ENCODE measurements at regions not wholly inside any gene's neighbourhood (a gene's known extent, or its start where the extent isn't known, plus 50 kb on each side); places are given as distances from the start of the nearest gene placed in this dataset.

DNA sequence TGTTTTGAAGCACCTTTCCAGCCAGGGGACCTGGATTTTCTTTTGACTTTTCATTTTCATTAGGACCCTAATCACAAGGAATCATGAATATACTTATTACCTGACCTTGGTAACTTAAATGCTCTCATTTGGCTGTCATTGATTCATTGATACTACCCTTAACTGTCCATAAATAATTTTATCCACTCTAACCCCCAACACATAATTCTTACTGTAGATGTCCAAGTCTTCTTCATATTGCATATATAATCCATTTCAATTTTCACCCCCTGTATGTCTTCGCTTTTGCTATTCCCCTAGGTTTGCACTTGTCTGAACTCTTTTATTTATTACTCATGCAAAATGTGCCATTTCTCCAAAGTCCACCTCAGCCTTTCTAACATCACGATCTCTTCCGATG, 602.9 kb downstream of the MMUT start:
- Histone ChIP-seq H3K9me3 (ENCODE audit: control insufficient read depth, low read length) (peaks cover 18% of the 10 kb centered on the region), H3K9ac (ENCODE audit: extremely low read depth, low read length, poor library complexity, severe bottlenecking) (no peak overlapping the region), H3K4me3 (ENCODE audit: low read length) (no peak overlapping the region), H3K4me1 (ENCODE audit: control insufficient read depth, insufficient read depth, low read length) (no peaks in the 10 kb centered on the region), H3K27ac (ENCODE audit: low read depth, low read length) (no peak overlapping the region), H3K27me3 (ENCODE audit: control insufficient read depth, insufficient read depth, low read length, poor library complexity, severe bottlenecking) (no peaks in the 10 kb centered on the region), H3K36me3 (ENCODE audit: control insufficient read depth, insufficient read depth, low read length) (no peaks in the 10 kb centered on the region)
- DNase-seq = no peak
- Mint-ChIP-seq H3K36me3 (ENCODE audit: low read depth) (no peaks in the 10 kb centered on the region), H3K4me1 (no peaks in the 10 kb centered on the region), H3K4me3 (no peak overlapping the region), H3K9me3 (peaks cover 19% of the 10 kb centered on the region), H3K27me3 (ENCODE audit: insufficient read depth) (no peaks in the 10 kb centered on the region), H3K27ac (no peak overlapping the region)
- 95 to 98% methylated on average over 3 of the region's 3 CpGs for WGBS, 2 experiments (ENCODE audit: insufficient coverage in 1 of 2, insufficient read length in 1 of 2)
- TF ChIP-seq, protein P1, sequence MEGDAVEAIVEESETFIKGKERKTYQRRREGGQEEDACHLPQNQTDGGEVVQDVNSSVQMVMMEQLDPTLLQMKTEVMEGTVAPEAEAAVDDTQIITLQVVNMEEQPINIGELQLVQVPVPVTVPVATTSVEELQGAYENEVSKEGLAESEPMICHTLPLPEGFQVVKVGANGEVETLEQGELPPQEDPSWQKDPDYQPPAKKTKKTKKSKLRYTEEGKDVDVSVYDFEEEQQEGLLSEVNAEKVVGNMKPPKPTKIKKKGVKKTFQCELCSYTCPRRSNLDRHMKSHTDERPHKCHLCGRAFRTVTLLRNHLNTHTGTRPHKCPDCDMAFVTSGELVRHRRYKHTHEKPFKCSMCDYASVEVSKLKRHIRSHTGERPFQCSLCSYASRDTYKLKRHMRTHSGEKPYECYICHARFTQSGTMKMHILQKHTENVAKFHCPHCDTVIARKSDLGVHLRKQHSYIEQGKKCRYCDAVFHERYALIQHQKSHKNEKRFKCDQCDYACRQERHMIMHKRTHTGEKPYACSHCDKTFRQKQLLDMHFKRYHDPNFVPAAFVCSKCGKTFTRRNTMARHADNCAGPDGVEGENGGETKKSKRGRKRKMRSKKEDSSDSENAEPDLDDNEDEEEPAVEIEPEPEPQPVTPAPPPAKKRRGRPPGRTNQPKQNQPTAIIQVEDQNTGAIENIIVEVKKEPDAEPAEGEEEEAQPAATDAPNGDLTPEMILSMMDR (conservative IDR thresholded peaks at IDR 0.05) = no peak

DNA sequence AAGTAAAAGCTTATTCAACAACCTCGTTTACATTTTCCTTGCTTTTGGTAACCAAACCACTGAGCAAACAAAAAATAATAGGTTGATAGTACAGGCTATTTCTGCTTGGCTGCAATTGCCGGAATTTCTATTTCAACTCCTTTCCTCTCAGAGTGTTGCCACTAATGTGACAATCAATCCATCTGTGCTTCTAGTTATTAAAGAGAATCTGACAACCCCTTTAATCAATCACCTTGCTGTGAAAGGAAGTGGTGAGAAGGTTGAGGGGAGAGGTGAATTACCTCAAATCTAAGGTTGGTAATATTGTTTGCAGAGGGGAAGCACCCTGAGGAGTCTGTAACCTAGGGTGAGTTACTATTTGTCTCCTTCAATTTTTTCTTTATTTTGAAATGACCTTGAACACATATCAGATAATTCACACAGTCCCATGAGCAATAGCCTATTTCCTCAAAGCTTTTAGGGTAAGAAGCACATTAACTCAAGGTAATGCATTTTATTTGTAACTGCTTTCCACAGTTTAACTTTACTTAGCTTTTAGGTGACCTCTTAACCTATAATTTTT, 603.4 kb downstream of the MMUT start:
- DNase-seq = no peak
- H3K27me3 Mint-ChIP-seq (ENCODE audit: insufficient read depth) = no peaks in the 10 kb centered on the region
- no peak overlapping the region for H3K4me3 Mint-ChIP-seq
- WGBS, 2 experiments (ENCODE audit: insufficient coverage in 1 of 2, insufficient read length in 1 of 2) = 93 to 100% methylated on average over 2 of the region's 2 CpGs
- H3K36me3 ChIP-seq (ENCODE audit: control insufficient read depth, insufficient read depth, low read length) = no peaks in the 10 kb centered on the region
- peaks cover 15% of the 10 kb centered on the region for H3K9me3 Mint-ChIP-seq
- H3K27me3 ChIP-seq (ENCODE audit: control insufficient read depth, insufficient read depth, low read length, poor library complexity, severe bottlenecking) = no peaks in the 10 kb centered on the region
- H3K4me1 Mint-ChIP-seq = no peaks in the 10 kb centered on the region
- no peak overlapping the region for H3K27ac Mint-ChIP-seq
- H3K9ac ChIP-seq (ENCODE audit: extremely low read depth, low read length, poor library complexity, severe bottlenecking) = no peak overlapping the region
- no peak overlapping the region for H3K4me3 ChIP-seq (ENCODE audit: low read length)
- no peaks in the 10 kb centered on the region for H3K36me3 Mint-ChIP-seq (ENCODE audit: low read depth)
- no peak overlapping the region for H3K27ac ChIP-seq (ENCODE audit: low read depth, low read length)
- H3K9me3 ChIP-seq (ENCODE audit: control insufficient read depth, low read length) = peaks cover 14% of the 10 kb centered on the region
- H3K4me1 ChIP-seq (ENCODE audit: control insufficient read depth, insufficient read depth, low read length) = no peaks in the 10 kb centered on the region
- TF ChIP-seq, protein P1 (conservative IDR thresholded peaks at IDR 0.05) = no peak

DNA sequence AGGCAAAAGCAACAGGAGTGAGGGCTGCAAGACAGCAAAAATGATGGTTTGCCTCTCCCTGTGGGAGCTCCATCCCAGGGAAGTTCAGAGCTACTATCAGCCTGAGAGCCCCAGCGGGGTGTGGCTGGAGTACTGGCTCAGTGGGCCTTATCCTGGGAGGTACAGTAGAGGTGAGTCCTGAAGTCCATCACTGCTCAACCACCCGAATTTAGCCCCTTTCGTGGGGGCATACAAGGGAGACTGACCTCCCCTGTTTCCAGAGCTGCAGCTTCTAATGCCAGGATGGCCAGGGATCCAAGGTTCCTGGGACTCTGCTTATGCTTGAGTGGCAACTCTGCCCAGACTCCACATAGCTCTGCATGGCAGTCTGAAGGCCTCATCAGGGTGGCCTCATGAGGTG, 617.8 kb downstream of the MMUT start:
- Mint-ChIP-seq H3K9me3 (peaks cover 33% of the 10 kb centered on the region), H3K27ac (no peak overlapping the region), H3K4me1 (no peaks in the 10 kb centered on the region), H3K36me3 (ENCODE audit: low read depth) (no peaks in the 10 kb centered on the region), H3K27me3 (ENCODE audit: insufficient read depth) (no peaks in the 10 kb centered on the region), H3K4me3 (no peak overlapping the region)
- TF ChIP-seq, protein P1 (conservative IDR thresholded peaks at IDR 0.05) = no peak
- DNase-seq = no peak
- no peaks in the 10 kb centered on the region for H3K27me3 ChIP-seq (ENCODE audit: control insufficient read depth, insufficient read depth, low read length, poor library complexity, severe bottlenecking)
- no peak overlapping the region for H3K27ac ChIP-seq (ENCODE audit: low read depth, low read length)
- H3K9me3 ChIP-seq (ENCODE audit: control insufficient read depth, low read length) = peaks cover 14% of the 10 kb centered on the region
- H3K36me3 ChIP-seq (ENCODE audit: control insufficient read depth, insufficient read depth, low read length) = no peaks in the 10 kb centered on the region
- H3K4me3 ChIP-seq (ENCODE audit: low read length) = no peak overlapping the region
- 89 to 100% methylated on average over 1 to 3 of the region's 3 CpGs for WGBS, 2 experiments (ENCODE audit: insufficient coverage in 1 of 2, insufficient read length in 1 of 2)
- no peaks in the 10 kb centered on the region for H3K4me1 ChIP-seq (ENCODE audit: control insufficient read depth, insufficient read depth, low read length)
- H3K9ac ChIP-seq (ENCODE audit: extremely low read depth, low read length, poor library complexity, severe bottlenecking) = no peak overlapping the region

All from endodermal cell (in vitro differentiated cells).